ENCODE measurements at regions not wholly inside any gene's neighbourhood (a gene's known extent, or its start where the extent isn't known, plus 50 kb on each side); places are given as distances from the start of the nearest gene placed in this dataset.
"Not testable (repeated sequence)": the region's sequence is repeated elsewhere in the genome, so short reads cannot be mapped to it uniquely, and the experiment has no call there.

GRCh38 chr12:14071833-14072232 is 90.4 kb upstream of the GRIN2B start:
- TF ChIP-seq POLR2AphosphoS5 (IDR thresholded peaks at IDR 0.05; ENCODE audit: borderline replicate concordance, low read depth, low read length): no peak
- no peak for TF ChIP-seq FOXP2 (optimal IDR thresholded peaks at IDR 0.05; ENCODE audit: control extremely low read depth, extremely low read length, insufficient read depth)
- TF ChIP-seq EZH2 (IDR thresholded peaks at IDR 0.05): no peak
- no peak overlapping the region for H3K27ac ChIP-seq
- DNase-seq (ENCODE audit: low read depth, low spot score): no peak
- H3K4me3 ChIP-seq: no peak overlapping the region
- no peaks in the 10 kb centered on the region for H3K36me3 ChIP-seq (ENCODE audit: insufficient read depth, low read length)
- no peak overlapping the region for H3K9ac ChIP-seq (ENCODE audit: insufficient read length)
- no peaks in the 10 kb centered on the region for H3K9me3 ChIP-seq (ENCODE audit: low read depth, low read length)

DNA sequence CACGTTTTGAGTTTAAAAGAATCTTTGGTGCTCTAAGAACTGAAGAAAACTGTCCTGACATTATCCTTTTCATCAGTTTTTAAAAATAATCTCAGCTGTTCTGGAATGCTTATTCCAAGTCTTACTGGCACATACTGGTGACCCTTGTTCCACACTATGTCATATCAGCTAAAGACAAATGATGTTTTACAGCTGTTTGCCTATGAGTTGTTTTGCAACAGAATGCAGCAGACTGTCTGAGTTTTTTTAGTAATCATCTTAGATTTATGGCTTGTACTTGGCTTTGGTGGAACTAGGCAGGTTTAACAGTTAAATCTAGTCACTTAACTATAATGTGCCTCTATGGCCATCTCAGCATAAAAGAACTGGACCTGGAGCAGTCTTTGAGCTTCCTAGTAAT is 91.6 kb upstream of the GRIN2B start:
- Histone ChIP-seq H3K4me3 (no peak overlapping the region), H3K9ac (ENCODE audit: insufficient read length) (no peak overlapping the region), H3K9me3 (ENCODE audit: low read depth, low read length) (no peaks in the 10 kb centered on the region), H3K27ac (no peak overlapping the region), H3K36me3 (ENCODE audit: insufficient read depth, low read length) (no peaks in the 10 kb centered on the region)
- DNase-seq (ENCODE audit: low read depth, low spot score): no peak
- TF ChIP-seq FOXP2 (optimal IDR thresholded peaks at IDR 0.05; ENCODE audit: control extremely low read depth, extremely low read length, insufficient read depth): no peak
- no peak for TF ChIP-seq EZH2 (IDR thresholded peaks at IDR 0.05)
- TF ChIP-seq POLR2AphosphoS5 (IDR thresholded peaks at IDR 0.05; ENCODE audit: borderline replicate concordance, low read depth, low read length): no peak

- no peak for DNase-seq (ENCODE audit: low read depth, low spot score)
- H3K9ac ChIP-seq (ENCODE audit: insufficient read length): no peak overlapping the region
- no peaks in the 10 kb centered on the region for H3K36me3 ChIP-seq (ENCODE audit: insufficient read depth, low read length)
- H3K4me3 ChIP-seq: no peak overlapping the region
- TF ChIP-seq FOXP2 (optimal IDR thresholded peaks at IDR 0.05; ENCODE audit: control extremely low read depth, extremely low read length, insufficient read depth) (no peak), POLR2AphosphoS5 (IDR thresholded peaks at IDR 0.05; ENCODE audit: borderline replicate concordance, low read depth, low read length) (no peak), EZH2 (IDR thresholded peaks at IDR 0.05) (no peak)
- H3K9me3 ChIP-seq (ENCODE audit: low read depth, low read length): no peaks in the 10 kb centered on the region
- no peak overlapping the region for H3K27ac ChIP-seq
Observed at GRCh38 chr12:14075797-14076393, 94.5 kb upstream of the GRIN2B start.

- no peaks in the 10 kb centered on the region for H3K36me3 ChIP-seq (ENCODE audit: insufficient read depth, low read length)
- no peak for DNase-seq (ENCODE audit: low read depth, low spot score)
- no peaks in the 10 kb centered on the region for H3K9me3 ChIP-seq (ENCODE audit: low read depth, low read length)
- no peak for TF ChIP-seq EZH2 (IDR thresholded peaks at IDR 0.05)
- TF ChIP-seq POLR2AphosphoS5 (IDR thresholded peaks at IDR 0.05; ENCODE audit: borderline replicate concordance, low read depth, low read length): no peak
- TF ChIP-seq FOXP2 (optimal IDR thresholded peaks at IDR 0.05; ENCODE audit: control extremely low read depth, extremely low read length, insufficient read depth): no peak
- H3K27ac ChIP-seq: no peak overlapping the region
- H3K9ac ChIP-seq (ENCODE audit: insufficient read length): no peak overlapping the region
- H3K4me3 ChIP-seq: no peak overlapping the region
Observed at GRCh38 chr12:14076538-14076937, 95.1 kb upstream of the GRIN2B start.

DNA sequence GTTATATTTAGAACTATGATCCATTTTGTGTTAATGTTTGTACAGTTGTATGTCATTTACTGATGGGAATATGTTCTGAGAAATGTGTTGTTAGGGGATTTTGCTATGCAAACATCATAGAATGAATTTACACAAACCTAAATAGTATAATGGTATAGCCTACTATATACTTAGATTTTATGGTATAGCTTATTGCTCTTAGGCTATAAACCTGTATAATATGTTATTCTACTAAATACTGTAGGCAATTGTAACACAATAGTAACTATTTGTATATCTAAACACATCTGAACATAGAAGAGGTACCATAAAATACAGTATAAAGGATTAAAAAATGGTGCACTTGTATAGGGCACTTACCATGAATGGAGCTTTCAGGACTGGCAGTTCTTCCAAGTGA is 105.4 kb upstream of the GRIN2B start:
- Histone ChIP-seq H3K36me3 (ENCODE audit: insufficient read depth, low read length) (no peaks in the 10 kb centered on the region), H3K9ac (ENCODE audit: insufficient read length) (no peak overlapping the region), H3K27ac (no peak overlapping the region), H3K9me3 (ENCODE audit: low read depth, low read length) (no peaks in the 10 kb centered on the region), H3K4me3 (no peak overlapping the region)
- TF ChIP-seq FOXP2 (optimal IDR thresholded peaks at IDR 0.05; ENCODE audit: control extremely low read depth, extremely low read length, insufficient read depth): no peak
- no peak for TF ChIP-seq POLR2AphosphoS5 (IDR thresholded peaks at IDR 0.05; ENCODE audit: borderline replicate concordance, low read depth, low read length)
- no peak for TF ChIP-seq EZH2 (IDR thresholded peaks at IDR 0.05)
- DNase-seq (ENCODE audit: low read depth, low spot score): no peak

DNA sequence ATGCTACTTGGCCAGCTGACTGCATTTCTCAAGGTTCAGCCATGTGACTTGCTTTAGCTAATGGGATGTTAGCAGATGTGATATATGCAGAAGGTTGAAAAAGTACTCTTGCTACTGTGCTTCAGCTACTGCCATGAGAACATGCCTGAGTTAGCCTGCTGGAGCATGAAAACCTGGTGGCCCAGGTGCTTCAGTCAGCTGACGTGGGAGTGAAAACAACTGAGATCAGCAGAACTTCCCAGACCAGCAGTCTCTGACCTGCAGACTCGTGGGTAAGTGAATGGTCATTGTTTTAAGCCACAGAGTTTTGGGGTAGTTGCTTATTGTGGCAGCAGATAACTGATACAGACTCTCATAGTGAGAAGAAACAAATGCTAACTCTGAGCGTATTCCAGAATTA is 118.6 kb upstream of the GRIN2B start:
- Histone ChIP-seq H3K9me3 (ENCODE audit: low read depth, low read length) (no peaks in the 10 kb centered on the region), H3K4me3 (no peak overlapping the region), H3K27ac (no peak overlapping the region), H3K36me3 (ENCODE audit: insufficient read depth, low read length) (no peaks in the 10 kb centered on the region), H3K9ac (ENCODE audit: insufficient read length) (no peak overlapping the region)
- TF ChIP-seq POLR2AphosphoS5 (IDR thresholded peaks at IDR 0.05; ENCODE audit: borderline replicate concordance, low read depth, low read length): no peak
- no peak for TF ChIP-seq EZH2 (IDR thresholded peaks at IDR 0.05)
- TF ChIP-seq FOXP2 (optimal IDR thresholded peaks at IDR 0.05; ENCODE audit: control extremely low read depth, extremely low read length, insufficient read depth): no peak
- no peak for DNase-seq (ENCODE audit: low read depth, low spot score)

DNA sequence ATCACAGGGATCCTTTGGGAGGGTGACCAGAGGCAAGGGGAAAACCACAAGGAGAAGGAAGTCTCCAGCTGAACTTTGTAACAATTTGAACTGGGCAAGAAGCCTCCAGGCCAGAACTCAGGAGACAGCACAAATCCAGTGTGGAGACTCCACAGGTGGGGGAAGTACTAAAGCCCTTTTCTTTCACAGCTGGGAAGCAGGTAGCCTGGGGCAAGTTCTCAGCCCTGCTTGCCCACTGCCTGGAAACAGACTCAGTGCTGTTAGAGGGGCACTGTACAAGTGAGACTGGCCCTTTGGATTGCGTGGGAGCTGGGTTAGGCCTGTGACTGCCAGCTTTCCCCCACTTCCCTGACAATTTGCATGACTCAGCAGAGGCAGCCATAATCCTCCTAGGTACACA is 120.2 kb upstream of the GRIN2B start:
- H3K9me3 ChIP-seq (ENCODE audit: low read depth, low read length); H3K9ac ChIP-seq (ENCODE audit: insufficient read length); DNase-seq (ENCODE audit: low read depth, low spot score); H3K36me3 ChIP-seq (ENCODE audit: insufficient read depth, low read length); H3K4me3 ChIP-seq; H3K27ac ChIP-seq: not testable (repeated sequence)

GRCh38 chr12:14111230-14111865 is 129.9 kb upstream of the GRIN2B start:
- no peak overlapping the region for H3K4me3 ChIP-seq
- H3K27ac ChIP-seq: no peak overlapping the region
- TF ChIP-seq POLR2AphosphoS5 (IDR thresholded peaks at IDR 0.05; ENCODE audit: borderline replicate concordance, low read depth, low read length): no peak
- no peak for TF ChIP-seq FOXP2 (optimal IDR thresholded peaks at IDR 0.05; ENCODE audit: control extremely low read depth, extremely low read length, insufficient read depth)
- TF ChIP-seq EZH2 (IDR thresholded peaks at IDR 0.05): no peak
- DNase-seq (ENCODE audit: low read depth, low spot score): no peak
- no peak overlapping the region for H3K9ac ChIP-seq (ENCODE audit: insufficient read length)
- H3K9me3 ChIP-seq (ENCODE audit: low read depth, low read length): no peaks in the 10 kb centered on the region
- no peaks in the 10 kb centered on the region for H3K36me3 ChIP-seq (ENCODE audit: insufficient read depth, low read length)

DNA sequence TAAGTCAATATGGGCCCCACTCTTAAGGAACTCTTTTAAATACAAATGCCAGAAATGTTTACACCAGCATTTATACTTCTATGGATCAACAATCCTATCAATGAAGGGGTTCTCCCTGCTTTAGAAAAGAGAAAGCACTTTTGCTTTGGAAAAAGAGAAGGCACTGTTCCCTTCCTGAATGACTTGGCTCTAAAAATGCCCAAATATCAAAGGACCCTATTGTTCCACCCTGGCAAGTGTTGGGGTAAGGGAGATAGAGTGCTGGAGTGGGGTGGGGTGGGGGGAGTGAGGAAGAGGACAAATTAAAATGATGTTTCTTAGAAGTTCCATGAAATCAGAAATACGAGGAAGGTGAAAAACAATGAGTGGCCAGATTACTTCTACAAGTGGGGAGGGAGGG is 131.6 kb upstream of the GRIN2B start:
- H3K36me3 ChIP-seq (ENCODE audit: insufficient read depth, low read length): no peaks in the 10 kb centered on the region
- TF ChIP-seq FOXP2 (optimal IDR thresholded peaks at IDR 0.05; ENCODE audit: control extremely low read depth, extremely low read length, insufficient read depth) (no peak), POLR2AphosphoS5 (IDR thresholded peaks at IDR 0.05; ENCODE audit: borderline replicate concordance, low read depth, low read length) (no peak), EZH2 (IDR thresholded peaks at IDR 0.05) (no peak)
- no peaks in the 10 kb centered on the region for H3K9me3 ChIP-seq (ENCODE audit: low read depth, low read length)
- no peak for DNase-seq (ENCODE audit: low read depth, low spot score)
- H3K9ac ChIP-seq (ENCODE audit: insufficient read length): no peak overlapping the region
- H3K4me3 ChIP-seq: no peak overlapping the region
- no peak overlapping the region for H3K27ac ChIP-seq
